ENCODE measurements at regions not wholly inside any gene's neighbourhood (a gene's known extent, or its start where the extent isn't known, plus 50 kb on each side); places are given as distances from the start of the nearest gene placed in this dataset.

DNA sequence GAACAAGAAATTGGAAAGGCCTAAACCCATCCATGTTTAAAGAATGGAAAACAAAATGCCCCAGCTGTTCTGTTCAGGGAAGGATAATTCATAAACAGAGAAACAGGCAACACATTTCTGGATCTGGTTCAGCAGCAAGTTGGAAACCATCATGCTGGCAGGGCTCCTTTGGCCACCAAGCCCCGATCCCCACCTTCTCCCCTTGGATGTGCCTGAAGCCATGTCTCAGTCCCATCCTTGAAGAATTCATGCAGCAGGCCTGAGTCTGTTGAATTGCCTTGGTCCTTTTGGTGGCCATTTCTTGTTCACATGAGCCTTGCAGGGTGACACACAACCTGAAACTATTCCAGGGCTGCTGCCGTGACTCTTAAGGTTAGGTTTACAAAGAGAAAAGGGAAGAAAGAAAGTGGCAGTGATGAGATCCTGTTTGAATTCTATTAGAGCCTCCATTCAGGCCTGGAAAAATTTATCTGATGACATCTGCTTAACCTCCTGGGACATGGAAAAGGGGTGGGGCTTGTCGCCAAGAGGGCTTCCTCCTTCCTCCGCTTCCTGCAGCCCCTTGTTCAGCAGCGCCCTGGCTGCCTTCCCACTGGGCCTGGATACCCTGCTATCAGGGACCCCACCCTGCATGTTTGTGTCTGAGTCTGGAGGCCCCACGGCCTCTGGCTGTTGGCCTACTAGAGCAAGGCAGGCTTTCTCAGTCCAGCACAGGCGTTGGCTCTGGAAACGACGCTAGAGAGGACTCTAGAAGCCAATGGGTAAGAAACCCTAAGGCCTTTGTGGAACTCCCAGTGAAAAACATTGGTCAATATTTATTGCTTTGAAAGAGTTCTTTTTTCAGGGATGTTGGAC lies 341.9 kb downstream of the C12orf75 start:
- no peak overlapping the region for H4K91ac ChIP-seq (ENCODE audit: low read length)
- peak; percentile 18 for DNase-seq
- no peaks in the 10 kb centered on the region for H3K9me3 ChIP-seq (ENCODE audit: control insufficient read depth, low read length)
- no peaks in the 10 kb centered on the region for H3K27me3 ChIP-seq (ENCODE audit: control insufficient read depth in 1 of 2, insufficient read depth in 1 of 2, low read length in 2 of 2)
- peak overlapping the region; percentile 68 to 82 for H3K18ac ChIP-seq (ENCODE audit: low read depth in 1 of 2, low read length in 2 of 2)
- no peak overlapping the region for H2AFZ ChIP-seq (ENCODE audit: low read depth, low read length)
- no peak overlapping the region for H3K4me2 ChIP-seq (ENCODE audit: low read length, poor library complexity, severe bottlenecking)
- no peak overlapping the region for H2BK15ac ChIP-seq (ENCODE audit: low read depth, poor library complexity, severe bottlenecking)
- H2BK5ac ChIP-seq (ENCODE audit: low read depth, low read length, poor library complexity, severe bottlenecking), result no peak overlapping the region
- H3K9ac ChIP-seq (ENCODE audit: low read length), result no peak overlapping the region
- peak overlapping the region in 1 of 2 experiments; percentile 80 for H2BK12ac ChIP-seq (ENCODE audit: low read length in 2 of 2)
- H4K8ac ChIP-seq (ENCODE audit: low read length), result peak overlapping the region; percentile 74
- peak overlapping the region in 1 of 2 experiments; percentile 35 for H3K14ac ChIP-seq (ENCODE audit: low read length in 2 of 2)
- H3K36me3 ChIP-seq (ENCODE audit: control insufficient read depth in 1 of 2, insufficient read depth in 2 of 2, low read depth in 1 of 2, low read length in 2 of 2), result no peaks in the 10 kb centered on the region
- no peak overlapping the region for H3K23ac ChIP-seq (ENCODE audit: low read length in 2 of 2)
- peak overlapping the region; percentile 13 for H2AK5ac ChIP-seq (ENCODE audit: low read length, severe bottlenecking)
- H3K4me1 ChIP-seq (ENCODE audit: control insufficient read depth, insufficient read depth, low read depth, low read length), result peaks cover 4% of the 10 kb centered on the region
- no peak overlapping the region for H3K27ac ChIP-seq (ENCODE audit: low read length, poor library complexity, severe bottlenecking)
- no peak overlapping the region for H2BK120ac ChIP-seq (ENCODE audit: low read depth, low read length)
- H3K4me3 ChIP-seq (ENCODE audit: insufficient read depth in 1 of 2, low read depth in 1 of 2, low read length in 2 of 2), result no peak overlapping the region
- H3K4ac ChIP-seq (ENCODE audit: low read depth in 1 of 2, low read length in 2 of 2), result no peak overlapping the region
- no peaks in the 10 kb centered on the region for H3K79me1 ChIP-seq (replicated peaks; ENCODE audit: low read length, poor library complexity, severe bottlenecking)
- 89% methylated on average over 9 of the region's 9 CpGs for WGBS

DNA sequence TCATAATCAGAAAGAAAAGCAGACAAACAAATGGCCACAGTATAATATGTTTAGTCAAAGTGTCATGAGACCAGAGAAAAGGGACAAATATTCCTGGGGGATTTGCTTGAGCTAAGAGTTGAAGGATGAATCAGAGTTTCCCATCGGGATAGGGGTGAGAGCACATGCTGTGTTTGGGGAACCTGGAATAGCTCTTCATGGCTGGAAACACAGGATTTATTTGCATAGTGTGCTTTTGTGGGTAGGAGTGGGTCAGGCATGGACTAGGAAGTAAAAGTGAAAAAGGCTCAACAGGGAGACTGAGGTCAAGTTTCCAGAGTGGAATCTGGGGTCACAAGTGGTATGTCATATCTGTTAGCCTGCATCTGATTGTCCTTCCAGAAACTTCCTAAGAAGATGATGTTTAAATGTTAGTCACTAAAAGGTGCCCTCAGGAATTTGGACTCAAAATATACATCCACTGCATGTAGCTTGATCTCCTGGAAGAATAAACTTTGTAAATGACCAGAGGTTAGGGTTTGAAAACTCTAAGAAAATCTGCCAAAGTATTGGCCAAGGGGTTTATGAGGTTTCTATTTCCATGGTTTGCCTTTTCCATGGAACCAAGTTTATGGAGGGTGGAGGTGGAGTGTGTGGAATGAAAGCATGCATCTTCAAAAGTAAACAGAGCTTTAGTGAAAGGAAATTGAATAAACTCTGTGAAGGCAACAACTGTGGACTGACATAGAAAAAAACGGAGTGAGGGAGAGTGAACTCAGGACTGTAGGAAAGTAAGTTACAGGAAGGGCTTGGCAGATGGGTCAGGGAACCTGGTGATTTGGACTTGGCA lies 344.6 kb downstream of the C12orf75 start:
- no peak overlapping the region for H2BK5ac ChIP-seq (ENCODE audit: low read depth, low read length, poor library complexity, severe bottlenecking)
- H4K91ac ChIP-seq (ENCODE audit: low read length), result no peak overlapping the region
- H3K4me3 ChIP-seq (ENCODE audit: insufficient read depth in 1 of 2, low read depth in 1 of 2, low read length in 2 of 2), result no peak overlapping the region
- peak overlapping the region in 1 of 2 experiments; percentile 38 for H2BK12ac ChIP-seq (ENCODE audit: low read length in 2 of 2)
- H2AFZ ChIP-seq (ENCODE audit: low read depth, low read length), result no peak overlapping the region
- no peak overlapping the region for H2BK120ac ChIP-seq (ENCODE audit: low read depth, low read length)
- H2BK15ac ChIP-seq (ENCODE audit: low read depth, poor library complexity, severe bottlenecking), result no peak overlapping the region
- H4K8ac ChIP-seq (ENCODE audit: low read length), result no peak overlapping the region
- H3K4me2 ChIP-seq (ENCODE audit: low read length, poor library complexity, severe bottlenecking), result no peak overlapping the region
- no peaks in the 10 kb centered on the region for H3K27me3 ChIP-seq (ENCODE audit: control insufficient read depth in 1 of 2, insufficient read depth in 1 of 2, low read length in 2 of 2)
- H3K9me3 ChIP-seq (ENCODE audit: control insufficient read depth, low read length), result no peaks in the 10 kb centered on the region
- H3K18ac ChIP-seq (ENCODE audit: low read depth in 1 of 2, low read length in 2 of 2), result peak overlapping the region; percentile 14 to 50
- no peak overlapping the region for H3K23ac ChIP-seq (ENCODE audit: low read length in 2 of 2)
- no peaks in the 10 kb centered on the region for H3K36me3 ChIP-seq (ENCODE audit: control insufficient read depth in 1 of 2, insufficient read depth in 2 of 2, low read depth in 1 of 2, low read length in 2 of 2)
- H3K9ac ChIP-seq (ENCODE audit: low read length), result no peak overlapping the region
- 50% methylated on average over 2 of the region's 2 CpGs for WGBS
- no peak overlapping the region for H3K14ac ChIP-seq (ENCODE audit: low read length in 2 of 2)
- H3K4me1 ChIP-seq (ENCODE audit: control insufficient read depth, insufficient read depth, low read depth, low read length), result peaks cover 2% of the 10 kb centered on the region
- peak; percentile 60 for DNase-seq
- H3K4ac ChIP-seq (ENCODE audit: low read depth in 1 of 2, low read length in 2 of 2), result no peak overlapping the region
- H3K27ac ChIP-seq (ENCODE audit: low read length, poor library complexity, severe bottlenecking), result no peak overlapping the region
- no peak overlapping the region for H2AK5ac ChIP-seq (ENCODE audit: low read length, severe bottlenecking)
- no peaks in the 10 kb centered on the region for H3K79me1 ChIP-seq (replicated peaks; ENCODE audit: low read length, poor library complexity, severe bottlenecking)

DNA sequence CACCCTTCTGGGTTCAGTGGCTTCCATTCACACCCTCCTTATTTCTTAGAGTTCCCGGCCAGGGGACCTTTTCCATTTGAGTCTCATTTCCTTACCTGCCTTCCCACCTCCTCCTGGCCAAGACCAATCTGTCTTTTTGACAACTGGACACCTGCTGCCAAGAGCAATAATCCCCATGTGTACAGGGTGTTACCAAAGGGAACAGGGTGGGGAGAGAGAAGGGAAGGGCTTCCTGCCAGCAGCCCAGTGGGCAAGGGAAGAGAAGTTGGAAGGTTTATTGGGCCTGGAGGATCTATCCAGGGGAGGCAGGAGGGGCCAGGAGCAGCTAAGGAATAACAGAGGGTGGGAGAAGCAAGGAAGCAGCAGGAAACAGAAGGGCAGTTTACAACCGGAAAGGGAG lies 346.2 kb downstream of the C12orf75 start:
- Histone ChIP-seq H2BK5ac (ENCODE audit: low read depth, low read length, poor library complexity, severe bottlenecking) (no peak overlapping the region), H3K18ac (ENCODE audit: low read depth in 1 of 2, low read length in 2 of 2) (no peak overlapping the region), H3K4me3 (ENCODE audit: insufficient read depth in 1 of 2, low read depth in 1 of 2, low read length in 2 of 2) (no peak overlapping the region), H2BK12ac (ENCODE audit: low read length in 2 of 2) (peak overlapping the region in 1 of 2 experiments; percentile 32), H3K36me3 (ENCODE audit: control insufficient read depth in 1 of 2, insufficient read depth in 2 of 2, low read depth in 1 of 2, low read length in 2 of 2) (no peaks in the 10 kb centered on the region), H3K27me3 (ENCODE audit: control insufficient read depth in 1 of 2, insufficient read depth in 1 of 2, low read length in 2 of 2) (no peaks in the 10 kb centered on the region), H4K91ac (ENCODE audit: low read length) (no peak overlapping the region), H2BK15ac (ENCODE audit: low read depth, poor library complexity, severe bottlenecking) (no peak overlapping the region), H3K27ac (ENCODE audit: low read length, poor library complexity, severe bottlenecking) (no peak overlapping the region), H3K9ac (ENCODE audit: low read length) (no peak overlapping the region), H3K79me1 (replicated peaks; ENCODE audit: low read length, poor library complexity, severe bottlenecking) (no peaks in the 10 kb centered on the region), H3K4me2 (ENCODE audit: low read length, poor library complexity, severe bottlenecking) (no peak overlapping the region), H3K23ac (ENCODE audit: low read length in 2 of 2) (no peak overlapping the region), H2AK5ac (ENCODE audit: low read length, severe bottlenecking) (no peak overlapping the region), H2BK120ac (ENCODE audit: low read depth, low read length) (no peak overlapping the region), H3K4me1 (ENCODE audit: control insufficient read depth, insufficient read depth, low read depth, low read length) (no peaks in the 10 kb centered on the region), H3K14ac (ENCODE audit: low read length in 2 of 2) (no peak overlapping the region), H2AFZ (ENCODE audit: low read depth, low read length) (no peak overlapping the region), H4K8ac (ENCODE audit: low read length) (no peak overlapping the region), H3K4ac (ENCODE audit: low read depth in 1 of 2, low read length in 2 of 2) (no peak overlapping the region), H3K9me3 (ENCODE audit: control insufficient read depth, low read length) (no peaks in the 10 kb centered on the region)
- 100% methylated on average over 1 of the region's 2 CpGs for WGBS
- DNase-seq, result no peak

DNA sequence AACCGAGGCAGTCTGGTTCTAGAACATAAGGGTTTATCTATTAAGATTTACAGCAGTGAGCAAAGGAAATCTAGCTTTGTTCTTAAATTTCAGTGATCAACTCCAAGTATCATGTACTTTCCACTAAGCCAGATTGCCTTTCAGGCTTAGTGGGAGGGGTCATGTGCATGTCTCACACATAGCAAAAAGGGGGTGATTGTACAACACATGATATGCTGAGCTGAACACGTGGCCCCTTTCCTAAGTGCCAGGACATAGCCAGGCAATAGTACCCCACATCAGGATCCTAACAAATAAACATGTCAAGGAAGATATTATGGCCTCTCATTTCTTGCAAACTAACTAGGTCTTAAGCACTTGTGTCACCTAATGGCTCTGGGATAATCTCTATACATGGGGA lies 347.2 kb downstream of the C12orf75 start:
- 88% methylated on average over 1 of the region's 2 CpGs for WGBS
- no peaks in the 10 kb centered on the region for H3K79me1 ChIP-seq (replicated peaks; ENCODE audit: low read length, poor library complexity, severe bottlenecking)
- no peak overlapping the region for H2AFZ ChIP-seq (ENCODE audit: low read depth, low read length)
- H3K27me3 ChIP-seq (ENCODE audit: control insufficient read depth in 1 of 2, insufficient read depth in 1 of 2, low read length in 2 of 2), result no peaks in the 10 kb centered on the region
- no peak overlapping the region for H2AK5ac ChIP-seq (ENCODE audit: low read length, severe bottlenecking)
- H3K9me3 ChIP-seq (ENCODE audit: control insufficient read depth, low read length), result no peaks in the 10 kb centered on the region
- no peak overlapping the region for H3K18ac ChIP-seq (ENCODE audit: low read depth in 1 of 2, low read length in 2 of 2)
- no peak overlapping the region for H3K14ac ChIP-seq (ENCODE audit: low read length in 2 of 2)
- H4K8ac ChIP-seq (ENCODE audit: low read length), result no peak overlapping the region
- no peaks in the 10 kb centered on the region for H3K36me3 ChIP-seq (ENCODE audit: control insufficient read depth in 1 of 2, insufficient read depth in 2 of 2, low read depth in 1 of 2, low read length in 2 of 2)
- no peak for DNase-seq
- no peak overlapping the region for H3K23ac ChIP-seq (ENCODE audit: low read length in 2 of 2)
- no peak overlapping the region for H3K27ac ChIP-seq (ENCODE audit: low read length, poor library complexity, severe bottlenecking)
- H3K4me1 ChIP-seq (ENCODE audit: control insufficient read depth, insufficient read depth, low read depth, low read length), result no peaks in the 10 kb centered on the region
- no peak overlapping the region for H3K4me2 ChIP-seq (ENCODE audit: low read length, poor library complexity, severe bottlenecking)
- H2BK12ac ChIP-seq (ENCODE audit: low read length in 2 of 2), result no peak overlapping the region
- H2BK15ac ChIP-seq (ENCODE audit: low read depth, poor library complexity, severe bottlenecking), result no peak overlapping the region
- H2BK120ac ChIP-seq (ENCODE audit: low read depth, low read length), result no peak overlapping the region
- no peak overlapping the region for H3K9ac ChIP-seq (ENCODE audit: low read length)
- no peak overlapping the region for H3K4ac ChIP-seq (ENCODE audit: low read depth in 1 of 2, low read length in 2 of 2)
- H3K4me3 ChIP-seq (ENCODE audit: insufficient read depth in 1 of 2, low read depth in 1 of 2, low read length in 2 of 2), result no peak overlapping the region
- H4K91ac ChIP-seq (ENCODE audit: low read length), result no peak overlapping the region
- no peak overlapping the region for H2BK5ac ChIP-seq (ENCODE audit: low read depth, low read length, poor library complexity, severe bottlenecking)

Measured in mesenchymal stem cell (in vitro differentiated cells and primary cell).